RWPE2 (cell line): ENCODE measurements at regions not wholly inside any gene's neighbourhood (a gene's known extent, or its start where the extent isn't known, plus 50 kb on each side); places are given as distances from the start of the nearest gene placed in this dataset.

Source experiments
- ATAC-seq: fragments of 200-7000 bp; cut with Tn5 transposase; 3 replicates; pipeline ENCODE4 v1.9.1; 2021; ENCODE audit warnings: low read depth
- DNase-seq: peaks from one replicate; pipeline ENCODE4 v3.0.0-alpha.2; 2020; ENCODE audit warnings: low spot score
- H3K27ac ChIP-seq: fragments of 450-650 bp; 2 replicates; pipeline ENCODE4 v1.5.1; 2017; ENCODE audit warnings: mild to moderate bottlenecking; ENCODE audit not compliant: poor library complexity, severe bottlenecking
- H3K27me3 ChIP-seq: fragments of 250-450 bp; sonication (Bioruptor Pico); 2 replicates; pipeline ENCODE4 v1.5.1; 2021; ENCODE audit warnings: mild to moderate bottlenecking, moderate library complexity; ENCODE audit not compliant: insufficient read depth, poor library complexity, severe bottlenecking
- H3K36me3 ChIP-seq: fragments of 250-450 bp; sonication (Bioruptor Pico); 2 replicates; pipeline ENCODE4 v1.5.1; 2020; ENCODE audit warnings: low read depth, mild to moderate bottlenecking, moderate library complexity
- H3K4me1 ChIP-seq: fragments of 250-450 bp; sonication (Bioruptor Pico); 2 replicates; pipeline ENCODE4 v1.5.1; 2021; ENCODE audit warnings: mild to moderate bottlenecking, moderate library complexity; ENCODE audit not compliant: insufficient read depth, poor library complexity, severe bottlenecking
- H3K4me3 ChIP-seq: fragments of 250-450 bp; sonication (Bioruptor Pico); 2 replicates; pipeline ENCODE4 v1.5.1; 2021; ENCODE audit warnings: mild to moderate bottlenecking, moderate library complexity; ENCODE audit not compliant: severe bottlenecking
- H3K9me3 ChIP-seq: fragments of 250-450 bp; sonication (Bioruptor Pico); 2 replicates; pipeline ENCODE4 v1.5.1; 2021; ENCODE audit warnings: mild to moderate bottlenecking, moderate library complexity; ENCODE audit not compliant: severe bottlenecking
- TF ChIP-seq, protein P1 (sequence below): fragments of 450-650 bp; IDR thresholded peaks from one replicate; pipeline ENCODE4 v1.5.1; 2017; ENCODE audit warnings: mild to moderate bottlenecking, moderate library complexity; ENCODE audit not compliant: poor library complexity, severe bottlenecking

DNA sequence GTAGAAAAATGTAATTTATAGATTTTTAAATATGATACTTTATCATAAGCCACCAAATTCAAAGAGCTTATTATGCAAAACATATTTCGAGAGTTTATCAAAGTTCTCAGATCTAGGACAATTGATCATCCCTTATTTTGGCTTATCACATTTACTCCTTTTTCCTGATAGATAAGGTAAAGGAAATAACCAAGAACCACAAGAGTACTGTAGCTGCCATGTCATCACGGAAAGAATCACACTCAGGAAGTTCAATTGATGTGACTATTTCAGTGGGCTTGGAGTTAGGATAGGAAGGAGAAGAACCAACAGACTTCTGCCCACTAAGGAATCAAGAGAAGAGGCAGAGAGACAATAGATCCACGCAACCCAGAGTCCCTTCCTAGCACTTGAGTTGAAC, 142.7 kb upstream of the TMCO5A start:
- ATAC-seq (no peak), DNase-seq (no peak)
- no peak overlapping the region for H3K4me3 ChIP-seq
- peaks cover 11% of the 10 kb centered on the region for H3K4me1 ChIP-seq
- H3K36me3 ChIP-seq, result no peaks in the 10 kb centered on the region
- H3K9me3 ChIP-seq, result no peaks in the 10 kb centered on the region
- TF ChIP-seq, protein P1, sequence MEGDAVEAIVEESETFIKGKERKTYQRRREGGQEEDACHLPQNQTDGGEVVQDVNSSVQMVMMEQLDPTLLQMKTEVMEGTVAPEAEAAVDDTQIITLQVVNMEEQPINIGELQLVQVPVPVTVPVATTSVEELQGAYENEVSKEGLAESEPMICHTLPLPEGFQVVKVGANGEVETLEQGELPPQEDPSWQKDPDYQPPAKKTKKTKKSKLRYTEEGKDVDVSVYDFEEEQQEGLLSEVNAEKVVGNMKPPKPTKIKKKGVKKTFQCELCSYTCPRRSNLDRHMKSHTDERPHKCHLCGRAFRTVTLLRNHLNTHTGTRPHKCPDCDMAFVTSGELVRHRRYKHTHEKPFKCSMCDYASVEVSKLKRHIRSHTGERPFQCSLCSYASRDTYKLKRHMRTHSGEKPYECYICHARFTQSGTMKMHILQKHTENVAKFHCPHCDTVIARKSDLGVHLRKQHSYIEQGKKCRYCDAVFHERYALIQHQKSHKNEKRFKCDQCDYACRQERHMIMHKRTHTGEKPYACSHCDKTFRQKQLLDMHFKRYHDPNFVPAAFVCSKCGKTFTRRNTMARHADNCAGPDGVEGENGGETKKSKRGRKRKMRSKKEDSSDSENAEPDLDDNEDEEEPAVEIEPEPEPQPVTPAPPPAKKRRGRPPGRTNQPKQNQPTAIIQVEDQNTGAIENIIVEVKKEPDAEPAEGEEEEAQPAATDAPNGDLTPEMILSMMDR, result no peak
- peaks cover 15% of the 10 kb centered on the region for H3K27me3 ChIP-seq
- no peak overlapping the region for H3K27ac ChIP-seq

DNA sequence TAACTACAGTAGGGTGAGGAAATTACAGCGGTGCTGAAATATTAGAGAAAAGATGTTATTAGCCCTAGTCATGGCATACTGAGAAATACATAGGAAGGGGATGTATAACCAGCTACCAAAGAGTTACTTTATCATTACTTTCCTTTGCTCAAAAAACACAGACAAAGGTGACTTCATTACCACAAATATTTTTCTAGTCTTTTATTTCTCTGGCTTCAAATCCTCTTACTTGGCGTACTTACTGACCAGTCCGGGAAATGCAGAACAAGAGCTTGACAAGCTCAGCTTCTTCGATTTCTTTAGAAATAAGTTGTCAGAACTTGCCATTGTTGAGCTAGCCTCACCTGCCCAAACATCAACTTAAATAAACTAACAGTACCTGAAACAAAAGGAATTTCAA, 142.1 kb upstream of the TMCO5A start:
- no peak for ATAC-seq
- Histone ChIP-seq H3K4me3 (no peak overlapping the region), H3K27ac (no peak overlapping the region), H3K27me3 (peaks cover 15% of the 10 kb centered on the region), H3K9me3 (no peaks in the 10 kb centered on the region), H3K4me1 (peaks cover 11% of the 10 kb centered on the region), H3K36me3 (no peaks in the 10 kb centered on the region)
- DNase-seq, result no peak
- TF ChIP-seq, protein P1, result no peak

DNA sequence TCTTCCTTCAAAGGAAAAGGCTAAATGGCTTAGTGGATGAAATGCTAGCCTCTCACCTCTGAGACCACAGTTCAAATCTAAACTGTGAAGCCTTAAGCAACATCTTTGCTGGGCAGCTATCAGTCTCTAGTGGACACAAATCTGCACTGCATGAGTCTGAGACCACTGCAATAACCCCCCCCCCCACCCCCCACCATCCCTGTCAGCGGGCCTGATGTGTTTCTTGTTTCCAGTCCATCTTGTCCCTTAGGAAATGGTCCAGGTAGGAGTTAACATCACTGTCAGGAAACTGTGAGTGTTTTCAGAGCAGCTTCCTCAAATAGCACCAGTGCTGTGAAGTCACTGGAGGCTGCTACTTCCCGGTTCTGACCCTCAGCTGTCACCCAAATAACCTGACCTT, 140.6 kb upstream of the TMCO5A start:
- Histone ChIP-seq H3K36me3 (no peaks in the 10 kb centered on the region), H3K27me3 (peaks cover 15% of the 10 kb centered on the region), H3K9me3 (no peaks in the 10 kb centered on the region), H3K27ac (no peak overlapping the region), H3K4me1 (peaks cover 11% of the 10 kb centered on the region), H3K4me3 (no peak overlapping the region)
- DNase-seq (no peak), ATAC-seq (no peak)
- TF ChIP-seq, protein P1, result peak; percentile 26

DNA sequence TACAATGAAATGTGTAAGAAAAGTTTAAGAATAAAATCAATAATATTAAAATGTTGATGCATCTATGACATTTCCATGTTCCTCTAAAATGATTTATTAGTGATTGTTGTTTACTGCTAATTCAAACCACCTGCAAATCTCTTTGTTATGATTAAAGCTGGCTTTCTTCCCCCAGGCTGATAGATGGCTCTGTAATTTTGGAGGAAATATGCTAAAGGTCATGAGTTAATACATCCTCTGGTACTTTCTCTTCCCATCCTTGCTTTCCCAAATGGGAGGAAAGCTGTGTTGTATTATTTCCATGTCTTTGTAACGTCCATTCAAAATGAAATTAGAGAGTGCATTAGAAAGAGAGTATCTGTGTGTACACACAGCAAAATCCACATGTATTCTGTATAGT, 139.5 kb upstream of the TMCO5A start:
- H3K4me1 ChIP-seq, result peaks cover 4% of the 10 kb centered on the region
- H3K27ac ChIP-seq, result no peak overlapping the region
- no peak for DNase-seq
- TF ChIP-seq, protein P1, result no peak
- no peaks in the 10 kb centered on the region for H3K9me3 ChIP-seq
- no peaks in the 10 kb centered on the region for H3K36me3 ChIP-seq
- H3K27me3 ChIP-seq, result peaks cover 15% of the 10 kb centered on the region
- no peak for ATAC-seq
- no peak overlapping the region for H3K4me3 ChIP-seq

DNA sequence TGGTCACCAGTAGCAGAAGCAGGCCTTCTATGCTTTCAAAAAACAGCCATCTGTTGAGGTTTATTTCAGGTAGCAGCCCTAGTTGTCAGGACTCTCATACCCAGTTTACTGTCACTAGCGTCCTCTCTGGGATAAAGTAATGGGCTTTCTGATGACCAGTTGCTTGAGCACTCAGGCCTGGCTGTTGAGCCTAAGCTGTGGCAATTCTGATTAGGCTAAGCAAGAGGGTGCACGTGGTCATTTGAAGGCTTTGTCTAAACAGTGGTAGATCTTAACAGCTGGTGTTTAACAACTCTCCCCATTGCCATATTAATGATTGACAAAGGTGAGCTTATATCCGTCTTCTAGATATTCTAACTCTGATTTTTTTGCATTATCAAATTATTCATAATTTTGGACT, 132.9 kb upstream of the TMCO5A start:
- peaks cover 7% of the 10 kb centered on the region for H3K27me3 ChIP-seq
- no peaks in the 10 kb centered on the region for H3K4me1 ChIP-seq
- no peak overlapping the region for H3K27ac ChIP-seq
- TF ChIP-seq, protein P1, result no peak
- H3K9me3 ChIP-seq, result no peaks in the 10 kb centered on the region
- H3K4me3 ChIP-seq, result no peak overlapping the region
- no peak for ATAC-seq
- no peak for DNase-seq
- H3K36me3 ChIP-seq, result no peaks in the 10 kb centered on the region
